ENCODE measurements at regions not wholly inside any gene's neighbourhood (a gene's known extent, or its start where the extent isn't known, plus 50 kb on each side); places are given as distances from the start of the nearest gene placed in this dataset.

- intact Hi-C loops (cut with micrococcal nuclease), result no loop called here
These were observed 888.0 kb downstream of the NTRK3 start for GRCh38 chr15:87368511-87368910.

- intact Hi-C loops (cut with micrococcal nuclease), result no loop called here
These were observed 891.4 kb downstream of the NTRK3 start for GRCh38 chr15:87365186-87365585.

- intact Hi-C loops (cut with micrococcal nuclease), result no loop called here
These were observed 894.0 kb downstream of the NTRK3 start for GRCh38 chr15:87362531-87362930.

- intact Hi-C loops (cut with micrococcal nuclease), result no loop called here
These were observed 898.8 kb downstream of the NTRK3 start for GRCh38 chr15:87357637-87358313.

- intact Hi-C loops (cut with micrococcal nuclease), result no loop called here
These were observed 900.6 kb downstream of the NTRK3 start for GRCh38 chr15:87355946-87356345.

GRCh38 chr15:87354661-87355410, 901.7 kb downstream of the NTRK3 start:
- intact Hi-C loops (cut with micrococcal nuclease), result no loop called here

- intact Hi-C loops (cut with micrococcal nuclease), result no loop called here
These were observed 907.4 kb downstream of the NTRK3 start for GRCh38 chr15:87349181-87349580.

- intact Hi-C loops (cut with micrococcal nuclease), result no loop called here
These were observed 907.8 kb downstream of the NTRK3 start for GRCh38 chr15:87348746-87349145.

- intact Hi-C loops (cut with micrococcal nuclease), result no loop called here
These were observed 908.6 kb downstream of the NTRK3 start for GRCh38 chr15:87347806-87348515.

GRCh38 chr15:87345961-87346360, 910.6 kb downstream of the NTRK3 start:
- intact Hi-C loops (cut with micrococcal nuclease), result no loop called here

- intact Hi-C loops (cut with micrococcal nuclease), result no loop called here
These were observed 912.6 kb downstream of the NTRK3 start for GRCh38 chr15:87343966-87344365.

GRCh38 chr15:87340370-87340769, 916.2 kb downstream of the NTRK3 start:
- intact Hi-C loops (cut with micrococcal nuclease), result no loop called here

- intact Hi-C loops (cut with micrococcal nuclease), result loop anchor here (5.0 kb wide), 1 partner anchor 696 kb away; no protein-coding TSS in a partner anchor
These were observed 930.3 kb downstream of the NTRK3 start for GRCh38 chr15:87326269-87326668.

- intact Hi-C loops (cut with micrococcal nuclease), result no loop called here
These were observed 933.7 kb downstream of the NTRK3 start for GRCh38 chr15:87322870-87323269.

GRCh38 chr15:87322265-87322664, 934.3 kb downstream of the NTRK3 start:
- intact Hi-C loops (cut with micrococcal nuclease), result no loop called here

GRCh38 chr15:87317900-87318299, 938.6 kb downstream of the NTRK3 start:
- intact Hi-C loops (cut with micrococcal nuclease), result no loop called here

- intact Hi-C loops (cut with micrococcal nuclease), result no loop called here
These were observed 944.3 kb downstream of the NTRK3 start for GRCh38 chr15:87312221-87312620.

- intact Hi-C loops (cut with micrococcal nuclease), result no loop called here
These were observed 956.4 kb downstream of the NTRK3 start for GRCh38 chr15:87300146-87300545.

GRCh38 chr15:87294854-87295253, 961.7 kb downstream of the NTRK3 start:
- intact Hi-C loops (cut with micrococcal nuclease), result no loop called here

GRCh38 chr15:87293031-87293430, 963.5 kb downstream of the NTRK3 start:
- intact Hi-C loops (cut with micrococcal nuclease), result no loop called here

GRCh38 chr15:87287156-87287555, 969.4 kb downstream of the NTRK3 start:
- intact Hi-C loops (cut with micrococcal nuclease), result no loop called here

- intact Hi-C loops (cut with micrococcal nuclease), result no loop called here
These were observed 987.0 kb downstream of the NTRK3 start for GRCh38 chr15:87269566-87269965.
